ENCODE measurements at regions not wholly inside any gene's neighbourhood (a gene's known extent, or its start where the extent isn't known, plus 50 kb on each side); places are given as distances from the start of the nearest gene placed in this dataset.
"Not testable (repeated sequence)": the region's sequence is repeated elsewhere in the genome, so short reads cannot be mapped to it uniquely, and the experiment has no call there.

DNA sequence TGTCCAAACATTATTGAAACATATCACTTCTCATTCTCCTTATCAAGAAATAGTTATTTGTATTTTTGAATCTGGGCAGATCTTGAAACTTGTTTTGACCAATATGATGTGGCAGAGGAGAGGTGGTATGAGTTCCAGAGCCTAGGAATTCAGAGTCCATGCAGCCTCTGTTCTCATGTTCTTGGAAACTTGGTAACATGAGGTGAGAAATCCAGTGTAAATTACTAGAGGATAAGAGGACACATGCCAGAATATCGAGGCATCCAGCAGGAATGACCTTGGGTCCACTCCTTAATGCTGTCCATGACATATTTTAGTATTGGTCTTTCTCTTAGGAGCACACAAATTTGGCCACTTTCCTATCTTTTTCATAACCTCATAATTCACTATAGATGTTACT is 1374.6 kb downstream of the FSCB start:
- Mint-ChIP-seq H3K27me3 (no peaks in the 10 kb centered on the region), H3K36me3 (ENCODE audit: insufficient read depth) (peaks cover 2% of the 10 kb centered on the region), H3K4me3 (ENCODE audit: low read depth) (no peak overlapping the region), H3K27ac (no peak overlapping the region), H3K4me1 (ENCODE audit: low read depth) (no peaks in the 10 kb centered on the region), H3K9me3 (ENCODE audit: low read depth) (peaks cover 13% of the 10 kb centered on the region)
- DNase-seq (ENCODE audit: low spot score, unreplicated experiment): no peak
- TF ChIP-seq CTCF (IDR thresholded peaks at IDR 0.05; ENCODE audit: unreplicated experiment): no peak

DNA sequence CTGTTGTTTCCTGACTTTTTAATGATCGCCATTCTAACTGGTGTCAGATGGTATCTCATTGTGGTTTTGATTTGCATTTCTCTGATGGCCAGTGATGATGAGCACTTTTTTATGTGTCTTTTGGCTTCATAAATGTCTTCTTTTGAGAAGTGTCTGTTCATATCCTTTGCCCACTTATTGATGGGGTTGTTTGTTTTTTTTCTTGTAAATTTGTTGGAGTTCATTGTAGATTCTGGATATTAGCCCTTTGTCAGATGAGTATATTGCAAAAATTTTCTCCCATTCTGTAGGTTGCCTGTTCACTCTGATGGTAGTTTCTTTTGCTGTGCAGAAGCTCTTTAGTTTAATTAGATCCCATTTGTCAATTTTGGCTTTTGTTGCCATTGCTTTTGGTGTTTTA is 1378.7 kb downstream of the FSCB start:
- not testable (repeated sequence) for DNase-seq (ENCODE audit: low spot score, unreplicated experiment); H3K9me3 Mint-ChIP-seq (ENCODE audit: low read depth); H3K27me3 Mint-ChIP-seq; H3K4me1 Mint-ChIP-seq (ENCODE audit: low read depth); H3K27ac Mint-ChIP-seq; H3K36me3 Mint-ChIP-seq (ENCODE audit: insufficient read depth); H3K4me3 Mint-ChIP-seq (ENCODE audit: low read depth)

DNA sequence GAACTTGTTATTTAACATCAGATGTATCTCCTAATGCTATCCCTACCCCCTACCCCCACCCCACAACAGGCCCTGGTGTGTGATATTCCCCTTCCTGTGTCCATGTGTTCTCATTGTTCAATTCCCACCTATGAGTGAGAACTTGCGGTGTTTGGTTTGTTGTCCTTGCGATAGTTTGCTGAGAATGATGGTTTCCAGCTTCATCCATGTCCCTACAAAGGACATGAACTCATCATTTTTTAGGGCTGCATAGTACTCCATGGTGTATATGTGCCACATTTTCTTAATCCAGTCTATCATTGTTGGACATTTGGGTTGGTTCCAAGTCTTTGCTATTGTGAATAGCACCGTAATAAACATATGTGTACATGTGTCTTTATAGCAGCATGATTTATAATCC is 1379.2 kb downstream of the FSCB start:
- not testable (repeated sequence) for H3K27ac Mint-ChIP-seq; DNase-seq (ENCODE audit: low spot score, unreplicated experiment); H3K27me3 Mint-ChIP-seq; H3K4me3 Mint-ChIP-seq (ENCODE audit: low read depth); H3K36me3 Mint-ChIP-seq (ENCODE audit: insufficient read depth); H3K9me3 Mint-ChIP-seq (ENCODE audit: low read depth); H3K4me1 Mint-ChIP-seq (ENCODE audit: low read depth)

DNA sequence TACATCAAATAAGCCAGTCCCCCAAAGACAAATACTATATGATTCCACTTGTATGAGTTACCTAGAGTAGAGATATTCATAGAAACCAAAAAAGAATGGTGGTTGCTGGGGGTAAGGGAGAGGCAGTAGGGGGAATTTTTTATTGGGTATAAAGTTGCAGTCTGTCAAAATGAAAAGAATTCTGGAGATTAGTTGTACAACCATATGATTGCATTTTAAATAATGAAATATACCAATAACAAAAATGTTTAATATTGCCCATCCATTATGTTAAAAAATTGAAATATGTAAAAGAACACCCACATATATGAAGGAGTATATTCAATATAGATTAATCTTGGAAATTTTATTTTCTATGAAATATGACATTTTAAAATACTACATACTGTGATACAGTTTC is 1383.5 kb downstream of the FSCB start:
- Mint-ChIP-seq H3K9me3 (ENCODE audit: low read depth) (peaks cover 15% of the 10 kb centered on the region), H3K4me3 (ENCODE audit: low read depth) (no peak overlapping the region), H3K27ac (no peak overlapping the region)

GRCh38 chr14:43119672-43120071 is 1387.4 kb downstream of the FSCB start:
- TF ChIP-seq CTCF (IDR thresholded peaks at IDR 0.05; ENCODE audit: unreplicated experiment): no peak

More for the DNA sequence above, 1383.5 kb downstream of the FSCB start:
- H3K27me3 Mint-ChIP-seq: no peaks in the 10 kb centered on the region
- no peak for TF ChIP-seq CTCF (IDR thresholded peaks at IDR 0.05; ENCODE audit: unreplicated experiment)
- peaks cover 3% of the 10 kb centered on the region for H3K36me3 Mint-ChIP-seq (ENCODE audit: insufficient read depth)
- no peak for DNase-seq (ENCODE audit: low spot score, unreplicated experiment)
- H3K4me1 Mint-ChIP-seq (ENCODE audit: low read depth): peaks cover 3% of the 10 kb centered on the region

DNA sequence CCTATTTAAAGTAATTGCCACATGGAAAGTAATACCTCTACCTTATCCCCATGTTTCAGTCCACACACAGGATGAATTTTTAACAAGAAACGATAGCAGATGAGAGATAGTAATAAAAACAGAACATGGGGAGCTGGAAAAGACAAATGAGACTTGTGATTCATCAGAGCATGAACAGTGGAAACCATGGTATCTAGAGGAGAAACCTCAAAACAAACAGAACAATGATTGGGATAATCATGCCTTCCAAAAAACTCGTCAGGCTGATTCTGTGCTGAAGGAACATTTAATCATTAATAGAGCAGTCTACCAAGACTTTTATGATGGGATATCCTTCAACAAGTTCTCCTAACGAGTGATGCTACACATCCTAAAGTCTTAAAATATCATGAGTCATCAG is 1390.7 kb downstream of the FSCB start:
- Mint-ChIP-seq H3K27me3 (no peaks in the 10 kb centered on the region), H3K4me1 (ENCODE audit: low read depth) (no peaks in the 10 kb centered on the region), H3K27ac (no peak overlapping the region), H3K4me3 (ENCODE audit: low read depth) (no peak overlapping the region), H3K9me3 (ENCODE audit: low read depth) (peaks cover 15% of the 10 kb centered on the region), H3K36me3 (ENCODE audit: insufficient read depth) (peaks cover 3% of the 10 kb centered on the region)
- no peak for TF ChIP-seq CTCF (IDR thresholded peaks at IDR 0.05; ENCODE audit: unreplicated experiment)
- no peak for DNase-seq (ENCODE audit: low spot score, unreplicated experiment)

More at GRCh38 chr14:43119672-43120071, 1387.4 kb downstream of the FSCB start:
- no peak for DNase-seq (ENCODE audit: low spot score, unreplicated experiment)
- Mint-ChIP-seq H3K27me3 (no peaks in the 10 kb centered on the region), H3K9me3 (ENCODE audit: low read depth) (peaks cover 15% of the 10 kb centered on the region), H3K27ac (no peak overlapping the region), H3K36me3 (ENCODE audit: insufficient read depth) (peaks cover 3% of the 10 kb centered on the region), H3K4me1 (ENCODE audit: low read depth) (no peaks in the 10 kb centered on the region), H3K4me3 (ENCODE audit: low read depth) (no peak overlapping the region)
